HEK293 (cell line): ENCODE measurements at regions not wholly inside any gene's neighbourhood (a gene's known extent, or its start where the extent isn't known, plus 50 kb on each side); places are given as distances from the start of the nearest gene placed in this dataset.

ENCODE experiments used
- BCL11A ChIP-seq: fragments of 450-650 bp; formaldehyde crosslinking; IDR thresholded peaks from 2 replicates; pipeline ENCODE4 v1.5.1; 2016; ENCODE audit warnings: low read depth, missing biosample characterization, missing genetic modification characterization
- CTCF ChIP-seq: fragments of 450-650 bp; formaldehyde crosslinking; IDR thresholded peaks from 2 replicates; pipeline ENCODE4 v1.5.1; 2016; ENCODE audit warnings: missing biosample characterization, missing genetic modification characterization
- KLF17 ChIP-seq: fragments of 450-650 bp; formaldehyde crosslinking; IDR thresholded peaks from 2 replicates; pipeline ENCODE4 v1.5.1; 2016; ENCODE audit warnings: missing biosample characterization, missing genetic modification characterization
- REST ChIP-seq: fragments of 450-650 bp; formaldehyde crosslinking; IDR thresholded peaks from 2 replicates; pipeline ENCODE4 v1.5.1; 2016; ENCODE audit warnings: missing biosample characterization, missing genetic modification characterization
- YY1 ChIP-seq: fragments of 450-650 bp; formaldehyde crosslinking; IDR thresholded peaks from 2 replicates; pipeline ENCODE4 v1.5.1; 2018; ENCODE audit warnings: missing biosample characterization, missing genetic modification characterization
- ZBTB8A ChIP-seq: fragments of 450-650 bp; formaldehyde crosslinking; IDR thresholded peaks from 2 replicates; pipeline ENCODE4 v1.5.1; 2016; ENCODE audit warnings: missing biosample characterization, missing genetic modification characterization
- ZNF10 ChIP-seq: fragments of 450-650 bp; formaldehyde crosslinking; IDR thresholded peaks from 2 replicates; pipeline ENCODE4 v1.5.1; 2017; ENCODE audit warnings: missing biosample characterization, missing genetic modification characterization
- ZNF155 ChIP-seq: fragments of 450-650 bp; formaldehyde crosslinking; IDR thresholded peaks from 2 replicates; pipeline ENCODE4 v1.5.1; 2016; ENCODE audit warnings: missing biosample characterization, missing genetic modification characterization
- ZNF274 ChIP-seq, 2 experiments: fragments of 200-500 bp in 1 of 2; fragments of 450-650 bp in 1 of 2; sonication (Bioruptor generic) in 1 of 2; formaldehyde crosslinking in 1 of 2; IDR thresholded peaks; 2 replicates each; pipeline versions ENCODE4 v1.5.1 to v1.6.1; 2014 to 2016; ENCODE audit warnings: borderline replicate concordance in 1 of 2, inconsistent platforms in 1 of 2, low read length in 1 of 2, missing biosample characterization in 1 of 2, missing genetic modification characterization in 1 of 2
- ZNF830 ChIP-seq: fragments of 450-650 bp; IDR thresholded peaks from 2 replicates; pipeline ENCODE4 v1.5.0; 2018; ENCODE audit warnings: missing biosample characterization, missing genetic modification characterization, low read depth, mild to moderate bottlenecking, moderate library complexity
- TF ChIP-seq, protein P1 (sequence below): fragments of 450-650 bp; IDR thresholded peaks from 2 replicates; pipeline ENCODE4 v1.5.1; 2018; ENCODE audit warnings: missing biosample characterization, mild to moderate bottlenecking, missing genetic modification characterization

- TF ChIP-seq, protein P1, sequence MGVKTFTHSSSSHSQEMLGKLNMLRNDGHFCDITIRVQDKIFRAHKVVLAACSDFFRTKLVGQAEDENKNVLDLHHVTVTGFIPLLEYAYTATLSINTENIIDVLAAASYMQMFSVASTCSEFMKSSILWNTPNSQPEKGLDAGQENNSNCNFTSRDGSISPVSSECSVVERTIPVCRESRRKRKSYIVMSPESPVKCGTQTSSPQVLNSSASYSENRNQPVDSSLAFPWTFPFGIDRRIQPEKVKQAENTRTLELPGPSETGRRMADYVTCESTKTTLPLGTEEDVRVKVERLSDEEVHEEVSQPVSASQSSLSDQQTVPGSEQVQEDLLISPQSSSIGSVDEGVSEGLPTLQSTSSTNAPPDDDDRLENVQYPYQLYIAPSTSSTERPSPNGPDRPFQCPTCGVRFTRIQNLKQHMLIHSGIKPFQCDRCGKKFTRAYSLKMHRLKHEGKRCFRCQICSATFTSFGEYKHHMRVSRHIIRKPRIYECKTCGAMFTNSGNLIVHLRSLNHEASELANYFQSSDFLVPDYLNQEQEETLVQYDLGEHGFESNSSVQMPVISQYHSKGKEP (tag by site-specific recombination): no peak
- TF ChIP-seq CTCF (tag by site-specific recombination) (no peak), REST (tag by site-specific recombination) (no peak), BCL11A (no peak), ZBTB8A (tag by site-specific recombination) (no peak), ZNF10 (tag by site-specific recombination) (no peak), YY1 (tag by site-specific recombination) (no peak), KLF17 (no peak), ZNF274 (IDR thresholded peaks at IDR 0.05; ENCODE audit: low read length) (no peak), ZNF274 (tag by site-specific recombination; IDR thresholded peaks at IDR 0.05; ENCODE audit: borderline replicate concordance) (no peak), ZNF155 (tag by site-specific recombination) (no peak), ZNF830 (tag by site-specific recombination) (no peak)
Observed at GRCh38 chr11:98720951-98721350, 299.8 kb upstream of the CNTN5 start.
